ENCODE measurements at regions not wholly inside any gene's neighbourhood (a gene's known extent, or its start where the extent isn't known, plus 50 kb on each side); places are given as distances from the start of the nearest gene placed in this dataset.

- H3K9ac ChIP-seq: no peak overlapping the region
- H3K9me2 ChIP-seq: no peaks in the 10 kb centered on the region
- no peak overlapping the region for H3K4me2 ChIP-seq
- no peak for DNase-seq
- H3K9me3 ChIP-seq: no peaks in the 10 kb centered on the region
- H3K4me3 ChIP-seq (ENCODE audit: low read depth in 2 of 2, low read length in 1 of 2): no peak overlapping the region
- H3K4me1 ChIP-seq (ENCODE audit: control insufficient read depth in 1 of 2, insufficient read depth in 2 of 2, low read depth in 1 of 2, low read length in 1 of 2): no peaks in the 10 kb centered on the region
- no peaks in the 10 kb centered on the region for H3F3A ChIP-seq (replicated peaks; ENCODE audit: insufficient read depth)
- no peak overlapping the region for H3K27ac ChIP-seq (ENCODE audit: low read depth in 2 of 2, low read length in 1 of 2)
- no peak for TF ChIP-seq USF1 (IDR thresholded peaks at IDR 0.05; ENCODE audit: borderline replicate concordance, low read depth)
- no peak for TF ChIP-seq TCF12 (IDR thresholded peaks at IDR 0.05)
- no peaks in the 10 kb centered on the region for H3K79me2 ChIP-seq (ENCODE audit: insufficient read depth)
- ChIA-PET POLR2A (no interaction called here), CTCF (no interaction called here)
- no peaks in the 10 kb centered on the region for H3K36me3 ChIP-seq (replicated peaks in 1 of 2; ENCODE audit: control insufficient read depth in 1 of 2, insufficient read depth in 2 of 2, low read length in 1 of 2)
- H4K20me1 ChIP-seq (ENCODE audit: insufficient read depth): no peaks in the 10 kb centered on the region
- no peaks in the 10 kb centered on the region for H3K27me3 ChIP-seq (ENCODE audit: insufficient read depth)
- no peak overlapping the region for H2AFZ ChIP-seq (ENCODE audit: low read depth)
- WGBS (ENCODE audit: low lambda C conversion rate): 44% methylated on average over 7 of the region's 9 CpGs
Measured at GRCh38 chr4:184950117-184950830, 68.0 kb upstream of the HELT start.

GRCh38 chr4:184950926-184951325 is 67.4 kb upstream of the HELT start:
- Histone ChIP-seq H4K20me1 (ENCODE audit: insufficient read depth) (no peaks in the 10 kb centered on the region), H3K36me3 (replicated peaks in 1 of 2; ENCODE audit: control insufficient read depth in 1 of 2, insufficient read depth in 2 of 2, low read length in 1 of 2) (no peaks in the 10 kb centered on the region), H3F3A (replicated peaks; ENCODE audit: insufficient read depth) (no peaks in the 10 kb centered on the region), H3K4me2 (no peak overlapping the region), H3K79me2 (ENCODE audit: insufficient read depth) (no peaks in the 10 kb centered on the region), H2AFZ (ENCODE audit: low read depth) (no peak overlapping the region), H3K9me3 (no peaks in the 10 kb centered on the region), H3K4me3 (ENCODE audit: low read depth in 2 of 2, low read length in 1 of 2) (no peak overlapping the region), H3K9me2 (no peaks in the 10 kb centered on the region), H3K27me3 (ENCODE audit: insufficient read depth) (no peaks in the 10 kb centered on the region), H3K4me1 (ENCODE audit: control insufficient read depth in 1 of 2, insufficient read depth in 2 of 2, low read depth in 1 of 2, low read length in 1 of 2) (no peaks in the 10 kb centered on the region; a peak in 1 of 4 replicates), H3K27ac (ENCODE audit: low read depth in 2 of 2, low read length in 1 of 2) (no peak overlapping the region), H3K9ac (no peak overlapping the region)
- no peak for TF ChIP-seq MAX (IDR thresholded peaks at IDR 0.05; ENCODE audit: low read depth)
- no peak for TF ChIP-seq YY1 (IDR thresholded peaks at IDR 0.05; ENCODE audit: low read depth)
- no peak for TF ChIP-seq FOXJ3 (CRISPR knock-in tag; IDR thresholded peaks at IDR 0.05)
- no peak for TF ChIP-seq SIN3A (IDR thresholded peaks at IDR 0.05; ENCODE audit: borderline replicate concordance, low read depth, low read length)
- TF ChIP-seq EZH2phosphoT487 (IDR thresholded peaks at IDR 0.05; ENCODE audit: borderline replicate concordance, low read depth): no peak
- TF ChIP-seq TEAD4 (IDR thresholded peaks at IDR 0.05; ENCODE audit: borderline replicate concordance, insufficient read depth): no peak
- TF ChIP-seq TAF1 (IDR thresholded peaks at IDR 0.05; ENCODE audit: borderline replicate concordance, low read depth, low read length): no peak
- TF ChIP-seq NRF1 (IDR thresholded peaks at IDR 0.05; ENCODE audit: low read depth, low read length): no peak
- TF ChIP-seq MEF2A (IDR thresholded peaks at IDR 0.05; ENCODE audit: borderline replicate concordance, low read depth): no peak
- no peak for TF ChIP-seq RFX5 (IDR thresholded peaks at IDR 0.05; ENCODE audit: low read length)
- no peak for TF ChIP-seq REST (IDR thresholded peaks at IDR 0.05; ENCODE audit: low read depth, low read length)
- no peak for TF ChIP-seq CHD2 (IDR thresholded peaks at IDR 0.05; ENCODE audit: low read length, partially characterized antibody)
- TF ChIP-seq USF1 (IDR thresholded peaks at IDR 0.05; ENCODE audit: borderline replicate concordance, low read depth): no peak
- TF ChIP-seq FOSL2 (IDR thresholded peaks at IDR 0.05; ENCODE audit: borderline replicate concordance, low read depth): no peak
- no peak for TF ChIP-seq NFIC (IDR thresholded peaks at IDR 0.05; ENCODE audit: borderline replicate concordance)
- TF ChIP-seq ELF1 (IDR thresholded peaks at IDR 0.05): no peak
- TF ChIP-seq RCOR1 (IDR thresholded peaks at IDR 0.05; ENCODE audit: low read length): no peak
- no peak for TF ChIP-seq RXRA (IDR thresholded peaks at IDR 0.05; ENCODE audit: borderline replicate concordance, low read depth)
- CTCF ChIA-PET: no interaction called here
- POLR2A ChIA-PET: no interaction called here
- no peak for DNase-seq
- 56% methylated on average over 13 of the region's 13 CpGs for WGBS (ENCODE audit: low lambda C conversion rate)

Data from SK-N-SH (cell line).